SK-N-SH treated with all-trans-retinoic acid at 6 μM for 48 hours (cell line): ENCODE measurements at regions not wholly inside any gene's neighbourhood (a gene's known extent, or its start where the extent isn't known, plus 50 kb on each side); places are given as distances from the start of the nearest gene placed in this dataset.

Experiments used
- CSDC2 ChIP-seq: fragments of 250-450 bp; sonication (Bioruptor Pico); IDR thresholded peaks from 2 replicates; pipeline ENCODE4 v1.5.0; 2020; ENCODE audit warnings: mild to moderate bottlenecking, moderate library complexity
- ISL1 ChIP-seq: fragments of 250-450 bp; sonication (Bioruptor Pico); IDR thresholded peaks from 2 replicates; pipeline ENCODE4 v2.1.2; 2022; ENCODE audit warnings: mild to moderate bottlenecking, moderate library complexity
- TCF4 ChIP-seq: fragments of 250-450 bp; sonication (Bioruptor Pico); IDR thresholded peaks from 2 replicates; pipeline ENCODE4 v1.8.0; 2021; ENCODE audit warnings: mild to moderate bottlenecking, moderate library complexity, borderline replicate concordance
- ZFP30 ChIP-seq: fragments of 450-650 bp; formaldehyde crosslinking; IDR thresholded peaks from 2 replicates; pipeline ENCODE4 v1.5.0; 2022; ENCODE audit warnings: mild to moderate bottlenecking, moderate library complexity
- TF ChIP-seq, protein P1 (sequence below): fragments of 250-450 bp; sonication (Bioruptor Pico); IDR thresholded peaks from 2 replicates; pipeline ENCODE4 v1.8.0; 2020; ENCODE audit warnings: mild to moderate bottlenecking, moderate library complexity, borderline replicate concordance
- TF ChIP-seq, protein P2 (sequence below): fragments of 250-450 bp; sonication (Bioruptor Pico); IDR thresholded peaks from 2 replicates; pipeline ENCODE4 v1.8.0; 2021; ENCODE audit warnings: low read depth, mild to moderate bottlenecking, moderate library complexity, borderline replicate concordance

DNA sequence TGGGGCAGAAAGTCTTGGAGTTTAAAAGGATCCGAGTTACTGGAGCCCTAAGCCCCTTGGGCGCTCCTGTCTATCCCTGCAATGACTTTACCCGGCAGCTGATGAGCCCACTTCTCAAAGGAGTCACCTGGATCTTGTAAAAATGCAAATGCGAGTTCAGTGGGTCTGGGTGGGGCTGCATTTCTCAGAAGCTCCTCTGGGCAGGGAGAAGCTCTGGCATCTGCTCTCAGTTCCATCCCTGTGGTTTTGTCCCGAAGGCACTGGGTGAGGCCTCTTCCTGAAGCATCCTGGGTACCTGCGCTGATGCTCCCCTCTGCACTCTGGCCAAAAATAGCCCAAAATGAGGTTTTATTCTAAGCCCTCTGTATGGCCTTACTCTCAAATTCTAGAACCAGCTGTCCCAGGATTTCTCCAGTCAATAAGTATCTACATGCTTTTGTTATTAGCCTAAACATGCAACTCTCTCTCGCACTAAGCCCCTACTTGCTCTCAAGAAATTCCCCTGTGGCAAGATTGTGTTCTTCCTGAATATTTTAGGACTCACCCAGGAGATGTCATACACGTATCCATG is 167.8 kb upstream of the APCDD1 start:
- no peak for TF ChIP-seq ZFP30 (CRISPR knock-in tag)
- TF ChIP-seq TCF4 (CRISPR knock-in tag) = no peak
- no peak for TF ChIP-seq ISL1 (CRISPR knock-in tag)
- no peak for TF ChIP-seq CSDC2
- TF ChIP-seq, protein P1, sequence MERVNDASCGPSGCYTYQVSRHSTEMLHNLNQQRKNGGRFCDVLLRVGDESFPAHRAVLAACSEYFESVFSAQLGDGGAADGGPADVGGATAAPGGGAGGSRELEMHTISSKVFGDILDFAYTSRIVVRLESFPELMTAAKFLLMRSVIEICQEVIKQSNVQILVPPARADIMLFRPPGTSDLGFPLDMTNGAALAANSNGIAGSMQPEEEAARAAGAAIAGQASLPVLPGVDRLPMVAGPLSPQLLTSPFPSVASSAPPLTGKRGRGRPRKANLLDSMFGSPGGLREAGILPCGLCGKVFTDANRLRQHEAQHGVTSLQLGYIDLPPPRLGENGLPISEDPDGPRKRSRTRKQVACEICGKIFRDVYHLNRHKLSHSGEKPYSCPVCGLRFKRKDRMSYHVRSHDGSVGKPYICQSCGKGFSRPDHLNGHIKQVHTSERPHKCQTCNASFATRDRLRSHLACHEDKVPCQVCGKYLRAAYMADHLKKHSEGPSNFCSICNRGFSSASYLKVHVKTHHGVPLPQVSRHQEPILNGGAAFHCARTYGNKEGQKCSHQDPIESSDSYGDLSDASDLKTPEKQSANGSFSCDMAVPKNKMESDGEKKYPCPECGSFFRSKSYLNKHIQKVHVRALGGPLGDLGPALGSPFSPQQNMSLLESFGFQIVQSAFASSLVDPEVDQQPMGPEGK = no peak
- TF ChIP-seq, protein P2, sequence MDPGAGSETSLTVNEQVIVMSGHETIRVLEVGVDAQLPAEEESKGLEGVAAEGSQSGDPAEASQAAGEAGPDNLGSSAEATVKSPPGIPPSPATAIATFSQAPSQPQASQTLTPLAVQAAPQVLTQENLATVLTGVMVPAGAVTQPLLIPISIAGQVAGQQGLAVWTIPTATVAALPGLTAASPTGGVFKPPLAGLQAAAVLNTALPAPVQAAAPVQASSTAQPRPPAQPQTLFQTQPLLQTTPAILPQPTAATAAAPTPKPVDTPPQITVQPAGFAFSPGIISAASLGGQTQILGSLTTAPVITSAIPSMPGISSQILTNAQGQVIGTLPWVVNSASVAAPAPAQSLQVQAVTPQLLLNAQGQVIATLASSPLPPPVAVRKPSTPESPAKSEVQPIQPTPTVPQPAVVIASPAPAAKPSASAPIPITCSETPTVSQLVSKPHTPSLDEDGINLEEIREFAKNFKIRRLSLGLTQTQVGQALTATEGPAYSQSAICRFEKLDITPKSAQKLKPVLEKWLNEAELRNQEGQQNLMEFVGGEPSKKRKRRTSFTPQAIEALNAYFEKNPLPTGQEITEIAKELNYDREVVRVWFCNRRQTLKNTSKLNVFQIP (CRISPR knock-in tag) = no peak
